GM23338 (cell line): ENCODE measurements at regions not wholly inside any gene's neighbourhood (a gene's known extent, or its start where the extent isn't known, plus 50 kb on each side); places are given as distances from the start of the nearest gene placed in this dataset.

Experiments
- ATAC-seq: fragments of 200-7000 bp; cut with Tn5 transposase; 3 replicates; pipeline ENCODE4 v1.9.1; 2020
- DNase-seq: peaks from one replicate; pipeline ENCODE4 v3.0.0-alpha.2; 2015; ENCODE audit warnings: low spot score
- H2AFZ ChIP-seq: fragments of 200-600 bp; sonication (generic); 2 replicates; pipeline ENCODE4 v1.8.0; 2016; ENCODE audit warnings: antibody characterized with exemption, mild to moderate bottlenecking, moderate library complexity
- H3F3A ChIP-seq: fragments of 200-600 bp; sonication (generic); replicated peaks from 2 replicates; pipeline ENCODE4 v1.8.0; 2017; ENCODE audit warnings: antibody characterized with exemption, mixed run types, low read depth
- H3K27ac ChIP-seq: fragments of 200-600 bp; sonication (generic); 2 replicates; pipeline ENCODE4 v1.6.1; 2016; ENCODE audit warnings: low read depth
- H3K27me3 ChIP-seq: fragments of 200-600 bp; sonication (generic); 2 replicates; pipeline ENCODE4 v1.8.0; 2016; ENCODE audit warnings: mild to moderate bottlenecking, mixed run types, moderate library complexity; ENCODE audit not compliant: insufficient read depth
- H3K36me3 ChIP-seq: fragments of 200-600 bp; sonication (generic); 2 replicates; pipeline ENCODE4 v1.8.0; 2016; ENCODE audit warnings: mild to moderate bottlenecking; ENCODE audit not compliant: insufficient read depth
- H3K4me1 ChIP-seq: fragments of 200-600 bp; sonication (generic); 2 replicates; pipeline ENCODE4 v1.8.0; 2016; ENCODE audit warnings: mild to moderate bottlenecking, moderate library complexity; ENCODE audit not compliant: insufficient read depth
- H3K4me2 ChIP-seq: fragments of 200-600 bp; sonication (generic); 2 replicates; pipeline ENCODE4 v1.7.1; 2017; ENCODE audit warnings: mixed run types
- H3K4me3 ChIP-seq: fragments of 200-600 bp; sonication (generic); 2 replicates; pipeline ENCODE4 v1.6.1; 2016; ENCODE audit warnings: mixed run types
- H3K79me2 ChIP-seq: fragments of 200-600 bp; sonication (generic); replicated peaks from 2 replicates; pipeline ENCODE4 v1.8.0; 2017; ENCODE audit warnings: mild to moderate bottlenecking; ENCODE audit not compliant: insufficient read depth
- H3K9me2 ChIP-seq: fragments of 200-600 bp; sonication (generic); 2 replicates; pipeline ENCODE4 v1.8.0; 2017; ENCODE audit not compliant: insufficient read depth
- H4K20me1 ChIP-seq: fragments of 200-600 bp; sonication (generic); replicated peaks from 2 replicates; pipeline ENCODE4 v1.8.0; 2017; ENCODE audit warnings: mild to moderate bottlenecking; ENCODE audit not compliant: insufficient read depth
- H3K27ac Mint-ChIP-seq: 2 replicates; pipeline ENCODE4 v1.8.0; 2020; ENCODE audit warnings: inconsistent platforms, mild to moderate bottlenecking, moderate library complexity, mixed read lengths
- H3K27me3 Mint-ChIP-seq: 3 replicates; pipeline ENCODE4 v1.8.0; 2022; ENCODE audit warnings: low read depth, mild to moderate bottlenecking, moderate library complexity, mixed read lengths, inconsistent platforms; ENCODE audit not compliant: insufficient read depth, poor library complexity
- H3K36me3 Mint-ChIP-seq: 3 replicates; pipeline ENCODE4 v1.8.0; 2021; ENCODE audit warnings: low read depth, mild to moderate bottlenecking, inconsistent platforms, moderate library complexity, mixed read lengths
- H3K4me1 Mint-ChIP-seq: 3 replicates; pipeline ENCODE4 v1.8.0; 2020; ENCODE audit warnings: mild to moderate bottlenecking, inconsistent platforms, mixed read lengths
- H3K4me3 Mint-ChIP-seq: 3 replicates; pipeline ENCODE4 v1.8.0; 2021; ENCODE audit warnings: moderate library complexity, mild to moderate bottlenecking, inconsistent platforms, mixed read lengths
- H3K9me3 Mint-ChIP-seq: 3 replicates; pipeline ENCODE4 v1.8.0; 2020; ENCODE audit warnings: moderate library complexity, mild to moderate bottlenecking, inconsistent platforms, mixed read lengths
- NANOG ChIP-seq: IDR thresholded peaks from 2 replicates; pipeline ENCODE4 v1.6.1; 2016; ENCODE audit warnings: antibody characterized with exemption, borderline replicate concordance
- POLR2AphosphoS5 ChIP-seq: IDR thresholded peaks from 2 replicates; pipeline ENCODE4 v1.6.1; 2016; ENCODE audit warnings: antibody characterized with exemption, low read depth
- ZNF114 ChIP-seq: fragments of 250-450 bp; sonication (Bioruptor Pico); IDR thresholded peaks from 2 replicates; pipeline ENCODE4 v1.5.0; 2020; ENCODE audit warnings: mild to moderate bottlenecking, moderate library complexity
- ZNF331 ChIP-seq: fragments of 250-450 bp; sonication (Bioruptor Pico); IDR thresholded peaks from 2 replicates; pipeline ENCODE4 v1.5.0; 2020; ENCODE audit warnings: low read depth, mild to moderate bottlenecking, moderate library complexity
- TF ChIP-seq, protein P1 (sequence below): fragments of 250-450 bp; sonication (Bioruptor Pico); IDR thresholded peaks from 2 replicates; pipeline ENCODE4 v1.5.0; 2020; ENCODE audit warnings: mild to moderate bottlenecking, moderate library complexity

DNA sequence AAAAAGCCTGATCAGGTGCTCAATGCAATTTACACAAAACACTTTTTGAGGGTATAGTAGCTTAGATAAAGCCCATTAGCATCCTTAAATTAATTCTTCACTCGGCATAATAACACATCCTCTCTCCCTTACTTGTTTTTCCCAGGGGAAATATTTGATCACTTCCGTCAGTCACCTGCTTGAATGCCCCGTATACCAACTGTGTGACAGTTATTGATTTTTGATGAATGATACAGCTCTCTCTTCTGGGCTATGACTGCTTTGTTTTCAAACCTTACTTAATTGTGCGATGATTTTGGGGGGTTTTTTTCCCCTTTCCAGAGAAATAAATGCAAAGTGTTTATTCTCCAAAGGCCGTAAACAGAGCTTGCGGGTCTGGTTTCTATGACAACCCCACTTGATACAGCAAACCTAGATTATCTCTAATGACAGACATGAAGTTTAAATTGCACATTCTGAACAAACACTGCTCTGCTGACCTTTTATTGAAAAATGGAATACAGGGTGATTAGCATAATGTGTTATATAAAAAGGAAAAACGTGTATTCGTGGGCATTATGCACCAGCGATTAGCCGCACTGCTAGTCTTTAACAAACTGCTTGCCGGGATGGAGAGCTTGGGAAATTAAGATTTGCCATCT is 78.4 kb upstream of the NANOS1 start:
- TF ChIP-seq NANOG (no peak), ZNF331 (CRISPR knock-in tag) (no peak), POLR2AphosphoS5 (no peak), ZNF114 (CRISPR knock-in tag) (no peak)
- TF ChIP-seq, protein P1, sequence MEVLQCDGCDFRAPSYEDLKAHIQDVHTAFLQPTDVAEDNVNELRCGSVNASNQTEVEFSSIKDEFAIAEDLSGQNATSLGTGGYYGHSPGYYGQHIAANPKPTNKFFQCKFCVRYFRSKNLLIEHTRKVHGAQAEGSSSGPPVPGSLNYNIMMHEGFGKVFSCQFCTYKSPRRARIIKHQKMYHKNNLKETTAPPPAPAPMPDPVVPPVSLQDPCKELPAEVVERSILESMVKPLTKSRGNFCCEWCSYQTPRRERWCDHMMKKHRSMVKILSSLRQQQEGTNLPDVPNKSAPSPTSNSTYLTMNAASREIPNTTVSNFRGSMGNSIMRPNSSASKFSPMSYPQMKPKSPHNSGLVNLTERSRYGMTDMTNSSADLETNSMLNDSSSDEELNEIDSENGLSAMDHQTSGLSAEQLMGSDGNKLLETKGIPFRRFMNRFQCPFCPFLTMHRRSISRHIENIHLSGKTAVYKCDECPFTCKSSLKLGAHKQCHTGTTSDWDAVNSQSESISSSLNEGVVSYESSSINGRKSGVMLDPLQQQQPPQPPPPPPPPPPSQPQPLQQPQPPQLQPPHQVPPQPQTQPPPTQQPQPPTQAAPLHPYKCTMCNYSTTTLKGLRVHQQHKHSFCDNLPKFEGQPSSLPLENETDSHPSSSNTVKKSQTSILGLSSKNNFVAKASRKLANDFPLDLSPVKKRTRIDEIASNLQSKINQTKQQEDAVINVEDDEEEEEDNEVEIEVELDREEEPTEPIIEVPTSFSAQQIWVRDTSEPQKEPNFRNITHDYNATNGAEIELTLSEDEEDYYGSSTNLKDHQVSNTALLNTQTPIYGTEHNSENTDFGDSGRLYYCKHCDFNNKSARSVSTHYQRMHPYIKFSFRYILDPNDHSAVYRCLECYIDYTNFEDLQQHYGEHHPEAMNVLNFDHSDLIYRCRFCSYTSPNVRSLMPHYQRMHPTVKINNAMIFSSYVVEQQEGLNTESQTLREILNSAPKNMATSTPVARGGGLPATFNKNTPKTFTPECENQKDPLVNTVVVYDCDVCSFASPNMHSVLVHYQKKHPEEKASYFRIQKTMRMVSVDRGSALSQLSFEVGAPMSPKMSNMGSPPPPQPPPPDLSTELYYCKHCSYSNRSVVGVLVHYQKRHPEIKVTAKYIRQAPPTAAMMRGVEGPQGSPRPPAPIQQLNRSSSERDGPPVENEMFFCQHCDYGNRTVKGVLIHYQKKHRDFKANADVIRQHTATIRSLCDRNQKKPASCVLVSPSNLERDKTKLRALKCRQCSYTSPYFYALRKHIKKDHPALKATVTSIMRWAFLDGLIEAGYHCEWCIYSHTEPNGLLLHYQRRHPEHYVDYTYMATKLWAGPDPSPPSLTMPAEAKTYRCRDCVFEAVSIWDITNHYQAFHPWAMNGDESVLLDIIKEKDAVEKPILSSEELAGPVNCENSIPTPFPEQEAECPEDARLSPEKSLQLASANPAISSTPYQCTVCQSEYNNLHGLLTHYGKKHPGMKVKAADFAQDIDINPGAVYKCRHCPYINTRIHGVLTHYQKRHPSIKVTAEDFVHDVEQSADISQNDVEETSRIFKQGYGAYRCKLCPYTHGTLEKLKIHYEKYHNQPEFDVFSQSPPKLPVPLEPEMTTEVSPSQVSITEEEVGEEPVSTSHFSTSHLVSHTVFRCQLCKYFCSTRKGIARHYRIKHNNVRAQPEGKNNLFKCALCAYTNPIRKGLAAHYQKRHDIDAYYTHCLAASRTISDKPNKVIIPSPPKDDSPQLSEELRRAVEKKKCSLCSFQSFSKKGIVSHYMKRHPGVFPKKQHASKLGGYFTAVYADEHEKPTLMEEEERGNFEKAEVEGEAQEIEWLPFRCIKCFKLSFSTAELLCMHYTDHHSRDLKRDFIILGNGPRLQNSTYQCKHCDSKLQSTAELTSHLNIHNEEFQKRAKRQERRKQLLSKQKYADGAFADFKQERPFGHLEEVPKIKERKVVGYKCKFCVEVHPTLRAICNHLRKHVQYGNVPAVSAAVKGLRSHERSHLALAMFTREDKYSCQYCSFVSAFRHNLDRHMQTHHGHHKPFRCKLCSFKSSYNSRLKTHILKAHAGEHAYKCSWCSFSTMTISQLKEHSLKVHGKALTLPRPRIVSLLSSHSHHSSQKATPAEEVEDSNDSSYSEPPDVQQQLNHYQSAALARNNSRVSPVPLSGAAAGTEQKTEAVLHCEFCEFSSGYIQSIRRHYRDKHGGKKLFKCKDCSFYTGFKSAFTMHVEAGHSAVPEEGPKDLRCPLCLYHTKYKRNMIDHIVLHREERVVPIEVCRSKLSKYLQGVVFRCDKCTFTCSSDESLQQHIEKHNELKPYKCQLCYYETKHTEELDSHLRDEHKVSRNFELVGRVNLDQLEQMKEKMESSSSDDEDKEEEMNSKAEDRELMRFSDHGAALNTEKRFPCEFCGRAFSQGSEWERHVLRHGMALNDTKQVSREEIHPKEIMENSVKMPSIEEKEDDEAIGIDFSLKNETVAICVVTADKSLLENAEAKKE (CRISPR knock-in tag), result no peak
- Mint-ChIP-seq H3K27me3 (peaks cover 3% of the 10 kb centered on the region), H3K27ac (no peak overlapping the region), H3K4me3 (no peak overlapping the region), H3K4me1 (peaks cover 20% of the 10 kb centered on the region), H3K36me3 (no peaks in the 10 kb centered on the region), H3K9me3 (no peaks in the 10 kb centered on the region)
- Histone ChIP-seq H4K20me1 (no peaks in the 10 kb centered on the region), H3K4me1 (no peaks in the 10 kb centered on the region), H3K36me3 (no peaks in the 10 kb centered on the region), H3K27me3 (no peaks in the 10 kb centered on the region), H3K27ac (no peak overlapping the region), H3K4me3 (no peak overlapping the region), H2AFZ (no peak overlapping the region), H3K4me2 (no peak overlapping the region), H3K79me2 (no peaks in the 10 kb centered on the region), H3F3A (no peaks in the 10 kb centered on the region), H3K9me2 (no peaks in the 10 kb centered on the region)
- DNase-seq (no peak), ATAC-seq (no peak)
